Loucy (cell line): ENCODE measurements at regions not wholly inside any gene's neighbourhood (a gene's known extent, or its start where the extent isn't known, plus 50 kb on each side); places are given as distances from the start of the nearest gene placed in this dataset.

Source experiments
- H2AFZ ChIP-seq: fragments of 200-600 bp; sonication (generic); 2 replicates; pipeline ENCODE4 v1.6.0; 2016; ENCODE audit warnings: antibody characterized with exemption, mild to moderate bottlenecking, low read length, moderate library complexity
- H3F3A ChIP-seq: fragments of 200-600 bp; 2 replicates; pipeline ENCODE4 v1.6.0; 2016; ENCODE audit warnings: antibody characterized with exemption, low read depth, mild to moderate bottlenecking
- H3K27me3 ChIP-seq: fragments of 200-600 bp; sonication (generic); 2 replicates; pipeline ENCODE4 v1.6.1; 2014; ENCODE audit warnings: low read length, mild to moderate bottlenecking; ENCODE audit not compliant: insufficient read depth, poor library complexity, severe bottlenecking
- H3K36me3 ChIP-seq: fragments of 200-600 bp; sonication (generic); 2 replicates; pipeline ENCODE4 v1.6.1; 2016; ENCODE audit warnings: low read length; ENCODE audit not compliant: insufficient read depth
- H3K4me1 ChIP-seq: fragments of 200-600 bp; sonication (generic); 2 replicates; pipeline ENCODE4 v1.5.1; 2014; ENCODE audit warnings: low read length, mild to moderate bottlenecking; ENCODE audit not compliant: insufficient read depth, poor library complexity, severe bottlenecking
- H3K4me2 ChIP-seq: fragments of 200-600 bp; sonication (generic); 2 replicates; pipeline ENCODE4 v1.6.0; 2014; ENCODE audit warnings: antibody characterized with exemption, low read length, low read depth, mild to moderate bottlenecking; ENCODE audit not compliant: poor library complexity, severe bottlenecking
- H3K4me3 ChIP-seq: fragments of 200-600 bp; sonication (generic); 2 replicates; pipeline ENCODE4 v1.5.1; 2014; ENCODE audit warnings: low read length, mild to moderate bottlenecking, mixed read lengths; ENCODE audit not compliant: poor library complexity, severe bottlenecking
- H3K79me2 ChIP-seq: fragments of 200-600 bp; sonication (generic); 2 replicates; pipeline ENCODE4 v1.6.1; 2014; ENCODE audit warnings: low read length; ENCODE audit not compliant: insufficient read depth
- H3K9ac ChIP-seq: fragments of 200-600 bp; sonication (generic); 2 replicates; pipeline ENCODE4 v1.6.0; 2014; ENCODE audit warnings: mild to moderate bottlenecking, low read depth, low read length, moderate library complexity; ENCODE audit not compliant: poor library complexity, severe bottlenecking
- H3K9me2 ChIP-seq: fragments of 200-600 bp; sonication (generic); replicated peaks from 2 replicates; pipeline ENCODE4 v1.6.1; 2016; ENCODE audit warnings: low read depth, low read length, mixed read lengths
- H3K9me3 ChIP-seq: fragments of 200-600 bp; sonication (generic); 2 replicates; pipeline ENCODE4 v1.6.1; 2014; ENCODE audit warnings: mild to moderate bottlenecking, antibody characterized with exemption, low read length, low read depth; ENCODE audit not compliant: insufficient read depth
- H4K20me1 ChIP-seq: fragments of 200-600 bp; sonication (generic); 2 replicates; pipeline ENCODE4 v1.6.0; 2014; ENCODE audit warnings: antibody characterized with exemption, low read length, mild to moderate bottlenecking; ENCODE audit not compliant: insufficient read depth, poor library complexity, severe bottlenecking
- EZH2phosphoT487 ChIP-seq: fragments of 200-600 bp; IDR thresholded peaks from 2 replicates; pipeline ENCODE4 v1.6.1; 2018; ENCODE audit warnings: antibody characterized with exemption, mild to moderate bottlenecking, moderate library complexity, borderline replicate concordance
- TF ChIP-seq, protein P1 (sequence below): fragments of 200-600 bp; sonication (generic); conservative IDR thresholded peaks from 2 replicates; pipeline ENCODE4 v1.5.1; 2014; ENCODE audit warnings: mild to moderate bottlenecking, antibody characterized with exemption, low read length

DNA sequence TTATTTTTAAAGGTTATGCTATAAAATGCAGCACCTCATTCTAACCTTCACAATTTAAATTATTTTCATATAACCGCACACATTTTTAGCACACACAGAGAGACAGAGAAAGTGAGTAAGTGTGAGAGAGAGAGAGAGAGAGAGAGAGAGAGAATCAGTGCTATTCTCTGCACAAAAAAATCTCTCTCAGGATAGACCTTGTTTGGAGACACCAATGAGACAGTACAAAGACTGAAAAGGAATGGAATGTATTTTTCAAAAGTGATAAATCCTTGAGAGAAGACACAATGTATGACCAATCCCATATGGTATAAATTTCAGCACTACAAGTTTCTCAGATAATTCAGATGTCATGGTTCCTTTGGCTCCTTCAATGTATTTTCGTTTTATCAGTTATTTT lies 132.1 kb upstream of the PCDH18 start:
- no peak overlapping the region for H3K4me2 ChIP-seq
- no peak overlapping the region for H3K9ac ChIP-seq
- no peaks in the 10 kb centered on the region for H3K9me3 ChIP-seq
- H3K27me3 ChIP-seq, result no peaks in the 10 kb centered on the region
- no peak overlapping the region for H2AFZ ChIP-seq
- H3K9me2 ChIP-seq, result no peaks in the 10 kb centered on the region
- H3K79me2 ChIP-seq, result no peaks in the 10 kb centered on the region
- TF ChIP-seq, protein P1, sequence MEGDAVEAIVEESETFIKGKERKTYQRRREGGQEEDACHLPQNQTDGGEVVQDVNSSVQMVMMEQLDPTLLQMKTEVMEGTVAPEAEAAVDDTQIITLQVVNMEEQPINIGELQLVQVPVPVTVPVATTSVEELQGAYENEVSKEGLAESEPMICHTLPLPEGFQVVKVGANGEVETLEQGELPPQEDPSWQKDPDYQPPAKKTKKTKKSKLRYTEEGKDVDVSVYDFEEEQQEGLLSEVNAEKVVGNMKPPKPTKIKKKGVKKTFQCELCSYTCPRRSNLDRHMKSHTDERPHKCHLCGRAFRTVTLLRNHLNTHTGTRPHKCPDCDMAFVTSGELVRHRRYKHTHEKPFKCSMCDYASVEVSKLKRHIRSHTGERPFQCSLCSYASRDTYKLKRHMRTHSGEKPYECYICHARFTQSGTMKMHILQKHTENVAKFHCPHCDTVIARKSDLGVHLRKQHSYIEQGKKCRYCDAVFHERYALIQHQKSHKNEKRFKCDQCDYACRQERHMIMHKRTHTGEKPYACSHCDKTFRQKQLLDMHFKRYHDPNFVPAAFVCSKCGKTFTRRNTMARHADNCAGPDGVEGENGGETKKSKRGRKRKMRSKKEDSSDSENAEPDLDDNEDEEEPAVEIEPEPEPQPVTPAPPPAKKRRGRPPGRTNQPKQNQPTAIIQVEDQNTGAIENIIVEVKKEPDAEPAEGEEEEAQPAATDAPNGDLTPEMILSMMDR, result no peak
- no peak for TF ChIP-seq EZH2phosphoT487
- H3K36me3 ChIP-seq, result no peaks in the 10 kb centered on the region
- no peaks in the 10 kb centered on the region for H3F3A ChIP-seq
- no peaks in the 10 kb centered on the region for H4K20me1 ChIP-seq
- H3K4me3 ChIP-seq, result no peak overlapping the region
- peaks cover 10% of the 10 kb centered on the region for H3K4me1 ChIP-seq

DNA sequence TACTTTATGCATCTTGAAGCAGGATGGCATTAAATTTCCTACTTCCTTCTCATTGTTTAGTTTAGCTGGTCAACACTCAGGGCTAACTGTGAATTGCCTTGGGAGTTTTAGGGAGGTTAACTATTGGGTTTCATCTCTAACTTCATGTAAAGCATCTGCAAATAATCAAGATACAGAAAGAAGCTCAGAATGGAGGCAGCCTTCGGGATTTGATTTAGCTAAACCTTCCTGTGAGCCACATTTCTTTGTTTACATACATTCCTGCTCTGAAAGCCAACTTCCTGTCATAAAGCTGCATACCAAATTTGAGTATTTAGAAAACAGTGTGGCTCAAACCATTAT lies 131.7 kb upstream of the PCDH18 start:
- H3K4me2 ChIP-seq, result no peak overlapping the region
- no peak overlapping the region for H3K4me3 ChIP-seq
- peaks cover 10% of the 10 kb centered on the region for H3K4me1 ChIP-seq
- H3K9me2 ChIP-seq, result no peaks in the 10 kb centered on the region
- no peaks in the 10 kb centered on the region for H3K36me3 ChIP-seq
- no peaks in the 10 kb centered on the region for H3K9me3 ChIP-seq
- no peaks in the 10 kb centered on the region for H3K79me2 ChIP-seq
- H3F3A ChIP-seq, result no peaks in the 10 kb centered on the region
- H3K27me3 ChIP-seq, result no peaks in the 10 kb centered on the region
- H3K9ac ChIP-seq, result no peak overlapping the region
- peak overlapping the region; percentile 78 for H2AFZ ChIP-seq
- no peaks in the 10 kb centered on the region for H4K20me1 ChIP-seq
- TF ChIP-seq EZH2phosphoT487, result no peak
- TF ChIP-seq, protein P1, result no peak

DNA sequence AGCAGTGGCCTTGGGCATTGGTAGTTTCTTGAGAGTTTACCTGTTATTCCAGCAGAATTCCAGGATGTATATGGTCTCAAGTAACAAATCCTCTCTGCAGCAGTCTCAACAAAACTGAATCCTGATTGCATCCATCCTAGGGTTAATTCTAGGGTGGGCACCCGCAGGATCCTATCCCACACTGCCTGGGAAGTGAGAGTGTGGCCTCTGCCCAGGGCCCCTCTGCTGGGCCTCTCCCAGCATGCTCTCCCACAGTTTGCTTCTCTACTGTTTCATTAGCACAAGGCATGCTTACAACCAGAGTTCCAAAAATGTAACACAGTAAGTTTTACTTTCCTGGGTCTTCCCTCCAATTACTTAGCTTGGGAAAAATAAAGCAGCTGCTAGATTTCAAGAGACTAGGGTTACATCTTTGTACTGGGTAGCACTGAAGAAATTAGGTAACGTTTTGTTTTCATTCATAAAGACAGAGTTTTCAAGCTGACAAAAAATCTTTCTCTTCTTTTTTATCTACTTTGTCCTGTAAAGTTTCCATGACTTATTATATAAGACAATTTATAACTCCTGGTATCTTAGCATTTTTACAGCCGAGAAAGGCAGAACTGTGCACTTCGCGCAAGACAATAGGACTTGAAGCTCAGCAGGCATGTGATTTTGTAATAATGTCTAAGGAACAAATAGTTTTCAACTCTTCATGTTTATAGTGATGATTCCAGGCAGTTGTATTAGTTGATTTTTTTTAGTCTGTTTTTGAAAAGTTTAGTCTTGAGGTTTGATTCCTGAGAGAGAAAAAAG lies 131.2 kb upstream of the PCDH18 start:
- Histone ChIP-seq H3F3A (no peaks in the 10 kb centered on the region), H4K20me1 (no peaks in the 10 kb centered on the region)

More for the DNA sequence above, 131.2 kb upstream of the PCDH18 start:
- H3K27me3 ChIP-seq, result no peaks in the 10 kb centered on the region
- H3K36me3 ChIP-seq, result no peaks in the 10 kb centered on the region
- no peak for TF ChIP-seq EZH2phosphoT487
- TF ChIP-seq, protein P1, result no peak
- no peaks in the 10 kb centered on the region for H3K9me2 ChIP-seq
- no peaks in the 10 kb centered on the region for H3K9me3 ChIP-seq
- H3K4me3 ChIP-seq, result no peak overlapping the region
- no peak overlapping the region for H3K4me2 ChIP-seq
- peaks cover 10% of the 10 kb centered on the region for H3K4me1 ChIP-seq
- no peaks in the 10 kb centered on the region for H3K79me2 ChIP-seq
- peak overlapping the region; percentile 78 for H2AFZ ChIP-seq
- H3K9ac ChIP-seq, result no peak overlapping the region
